Epithelial cell of proximal tubule (primary cell): ENCODE measurements at regions not wholly inside any gene's neighbourhood (a gene's known extent, or its start where the extent isn't known, plus 50 kb on each side); places are given as distances from the start of the nearest gene placed in this dataset.
"Not testable (repeated sequence)": the region's sequence is repeated elsewhere in the genome, so short reads cannot be mapped to it uniquely, and the experiment has no call there.

Experiments
- DNase-seq: peaks from one replicate; pipeline ENCODE4 v3.0.0-alpha.2; 2011; ENCODE audit warnings: low read depth
- H3K4me3 ChIP-seq: 2 replicates; pipeline ENCODE4 v1.5.1; 2011; ENCODE audit warnings: low read depth, mild to moderate bottlenecking, low read length
- CTCF ChIP-seq: conservative IDR thresholded peaks from 2 replicates; pipeline ENCODE4 v1.5.1; 2012; ENCODE audit warnings: low read depth, mild to moderate bottlenecking, low read length

GRCh38 chr7:113283861-113284260 is 165.5 kb upstream of the SMIM30 start:
- no peak overlapping the region for H3K4me3 ChIP-seq
- no peak for TF ChIP-seq CTCF
- no peak for DNase-seq

GRCh38 chr7:113282875-113283274 is 164.5 kb upstream of the SMIM30 start:
- no peak for TF ChIP-seq CTCF
- DNase-seq = no peak
- H3K4me3 ChIP-seq = no peak overlapping the region

GRCh38 chr7:113281223-113281622 is 162.9 kb upstream of the SMIM30 start:
- TF ChIP-seq CTCF = no peak
- no peak overlapping the region for H3K4me3 ChIP-seq
- no peak for DNase-seq

GRCh38 chr7:113279256-113279655 is 160.9 kb upstream of the SMIM30 start:
- TF ChIP-seq CTCF = no peak
- no peak overlapping the region for H3K4me3 ChIP-seq
- no peak for DNase-seq

GRCh38 chr7:113270790-113271189 is 152.4 kb upstream of the SMIM30 start:
- DNase-seq = no peak
- H3K4me3 ChIP-seq = no peak overlapping the region
- no peak for TF ChIP-seq CTCF

- H3K4me3 ChIP-seq = not testable (repeated sequence)
Observed at GRCh38 chr7:113269592-113269991, 151.2 kb upstream of the SMIM30 start.

GRCh38 chr7:113268757-113269156 is 150.4 kb upstream of the SMIM30 start:
- DNase-seq = no peak
- TF ChIP-seq CTCF = no peak
- H3K4me3 ChIP-seq = no peak overlapping the region

More at GRCh38 chr7:113269592-113269991, 151.2 kb upstream of the SMIM30 start:
- DNase-seq = not testable (repeated sequence)

GRCh38 chr7:113267885-113268284 is 149.5 kb upstream of the SMIM30 start:
- DNase-seq = no peak
- no peak overlapping the region for H3K4me3 ChIP-seq
- TF ChIP-seq CTCF = no peak
